SKM-1 treated with dmso at 0.1 percent for 144 hours (cell line): ENCODE measurements at regions not wholly inside any gene's neighbourhood (a gene's known extent, or its start where the extent isn't known, plus 50 kb on each side); places are given as distances from the start of the nearest gene placed in this dataset.

Experiments used
- DNase-seq: peaks from one replicate; lab custom pipeline; 2025; ENCODE audit not compliant: unreplicated experiment; lab: John Stamatoyannopoulos, UW

DNA sequence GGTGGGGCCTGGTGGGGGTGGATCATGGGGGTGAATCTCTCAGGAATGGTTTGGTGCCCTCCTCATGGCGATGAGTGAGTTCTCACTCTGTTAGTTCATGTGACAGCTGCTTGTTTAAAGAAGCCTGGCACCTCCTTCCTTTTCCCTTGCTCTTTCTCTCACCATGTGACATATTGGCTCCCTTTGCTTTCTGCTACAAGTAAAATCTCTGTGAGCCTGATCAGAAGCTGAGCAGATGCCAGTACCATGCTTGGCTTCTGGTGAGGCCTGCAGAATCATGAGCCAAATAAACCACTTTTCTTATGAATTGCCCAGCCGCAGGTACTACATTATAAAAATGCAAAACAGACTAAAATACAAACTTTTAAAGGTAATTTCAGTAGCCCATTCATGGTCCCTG, 73.4 kb upstream of the TEX51 start:
- DNase-seq = no peak

DNA sequence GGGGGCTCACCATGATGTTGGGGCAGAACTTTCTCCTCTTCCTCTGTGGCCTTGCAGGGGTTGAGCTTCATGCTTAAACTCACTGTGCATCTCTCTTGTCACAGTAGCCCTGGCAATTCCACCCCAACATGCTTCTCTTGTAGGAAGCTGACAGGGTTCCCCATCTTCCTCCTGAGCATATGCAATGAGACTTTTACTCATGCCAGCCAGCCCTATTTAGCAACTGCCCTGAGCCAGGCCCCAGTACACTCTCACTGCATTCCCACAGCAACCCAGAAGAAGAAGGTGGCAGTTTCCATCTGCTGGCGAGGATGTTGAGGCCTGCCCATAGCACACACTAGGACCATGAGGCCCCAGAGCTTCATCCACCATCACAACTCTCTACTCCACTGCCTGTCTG, 72.2 kb upstream of the TEX51 start:
- DNase-seq = no peak

DNA sequence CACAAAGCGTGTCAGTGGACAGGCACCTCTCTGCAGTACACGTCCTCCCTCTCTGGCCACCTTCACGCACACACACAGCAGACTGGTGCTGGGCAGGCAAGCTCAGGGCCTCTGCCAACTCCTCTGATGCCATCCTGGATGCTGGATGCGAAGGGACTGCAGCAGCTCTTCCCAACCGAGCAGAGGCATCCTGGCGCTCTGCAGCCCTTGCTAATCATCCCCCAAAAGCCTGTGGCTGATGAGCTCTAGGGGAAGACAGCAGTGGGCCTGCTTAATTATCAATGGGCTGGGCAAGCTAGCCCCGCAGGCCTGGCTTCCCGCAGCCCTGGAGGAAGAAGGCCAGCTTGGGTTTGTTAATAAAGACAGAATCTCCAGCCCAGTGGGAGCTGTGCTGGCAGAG, 71.3 kb upstream of the TEX51 start:
- DNase-seq = no peak

GRCh38 chr2:126828051-126828450, 70.6 kb upstream of the TEX51 start:
- DNase-seq = no peak

GRCh38 chr2:126828491-126828890, 70.2 kb upstream of the TEX51 start:
- DNase-seq = peak; percentile 52

GRCh38 chr2:126831234-126832005, 67.3 kb upstream of the TEX51 start:
- no peak for DNase-seq

DNA sequence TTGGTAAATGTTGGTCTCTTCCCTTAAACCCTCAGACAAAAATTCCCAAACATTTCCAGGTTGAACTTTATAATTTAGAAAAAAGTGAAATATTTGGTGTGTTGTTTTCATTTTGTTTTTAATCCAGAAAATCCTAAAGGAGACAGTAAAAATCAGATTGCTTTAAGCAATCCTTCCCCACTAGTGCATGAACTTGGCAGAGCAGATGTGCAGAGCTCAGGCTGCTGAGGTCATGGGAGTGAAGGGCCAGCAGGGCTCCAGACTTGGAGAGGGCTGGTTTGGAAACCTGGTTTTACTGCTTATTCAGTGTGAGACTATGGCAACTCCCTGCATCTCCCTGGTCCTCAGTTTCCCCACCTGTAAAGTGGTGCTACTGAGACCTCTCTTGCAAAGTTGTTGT, 66.7 kb upstream of the TEX51 start:
- DNase-seq = no peak

- DNase-seq = no peak
Observed at GRCh38 chr2:126832757-126833156, 65.9 kb upstream of the TEX51 start.

DNA sequence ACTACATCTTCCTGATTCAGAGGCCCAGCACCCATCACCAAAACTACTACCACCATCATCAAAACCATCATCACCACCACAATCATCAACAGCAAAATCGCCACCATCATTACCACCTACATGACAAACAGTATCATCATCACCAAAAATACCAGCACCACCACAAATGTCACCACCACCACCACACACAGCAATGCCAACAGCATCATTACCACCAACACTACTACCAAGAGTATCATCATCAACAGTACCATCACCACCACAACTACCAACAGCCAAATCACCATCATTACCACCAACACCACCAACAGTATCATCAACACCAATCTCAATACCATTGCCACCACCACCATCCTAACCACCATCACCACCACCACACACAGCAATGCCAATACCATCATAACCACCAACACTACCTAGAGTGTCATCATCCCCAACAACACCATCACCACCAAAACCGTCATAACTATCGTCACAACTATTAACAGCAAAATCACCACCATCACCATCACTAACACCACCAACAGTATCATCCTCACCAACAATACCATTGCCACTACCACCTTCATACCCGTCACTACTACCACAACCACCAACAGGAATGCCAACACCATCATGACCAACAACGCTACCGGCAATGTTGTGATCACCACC, 64.6 kb upstream of the TEX51 start:
- no peak for DNase-seq

- no peak for DNase-seq
Observed at GRCh38 chr2:126835261-126835660, 63.4 kb upstream of the TEX51 start.

GRCh38 chr2:126835831-126836230, 62.9 kb upstream of the TEX51 start:
- DNase-seq = no peak

DNA sequence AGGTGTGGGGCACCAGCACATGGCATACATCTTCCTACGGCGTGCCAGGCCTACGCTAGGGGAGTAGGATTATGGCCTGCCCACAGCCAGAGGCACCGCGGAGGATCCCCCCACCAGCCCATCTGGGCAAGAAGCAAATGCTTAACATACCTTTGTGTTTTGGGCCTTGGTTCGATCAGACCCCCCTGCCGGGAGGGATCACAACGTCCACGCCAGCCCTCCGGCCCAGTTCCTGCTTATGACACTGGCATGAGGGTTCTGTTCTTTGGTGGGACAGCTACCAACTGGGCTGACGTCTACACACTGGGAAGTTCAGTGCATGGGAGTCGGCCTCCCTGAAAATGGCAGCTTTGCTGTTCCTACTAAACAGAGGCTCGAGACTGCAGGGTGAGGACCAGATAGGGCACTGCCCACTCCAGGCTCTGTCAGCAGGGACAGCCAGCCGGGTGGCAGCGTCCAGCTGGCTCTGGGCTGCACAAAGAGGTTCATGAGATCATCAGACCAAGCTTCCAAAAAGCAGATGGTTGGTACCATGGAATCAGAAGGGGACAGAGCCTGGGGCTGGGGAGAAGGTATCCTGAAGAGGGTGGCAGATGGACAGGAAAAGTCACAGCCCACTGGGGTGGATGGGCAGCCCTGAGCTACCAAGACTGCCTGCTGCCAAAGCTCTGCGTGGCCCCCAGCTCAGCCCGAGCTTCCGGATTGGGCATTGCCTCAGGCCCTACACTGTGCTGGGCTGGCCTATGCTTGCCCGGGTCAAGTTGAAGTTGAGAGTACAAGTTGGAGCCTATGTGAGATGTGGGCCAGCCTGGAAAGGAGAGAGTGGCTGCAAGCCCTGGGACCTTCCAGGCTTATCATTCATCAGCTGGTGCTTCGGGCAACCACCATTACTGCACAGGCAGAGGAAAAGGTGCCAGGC, 61.7 kb upstream of the TEX51 start:
- DNase-seq = no peak

GRCh38 chr2:126837966-126838715, 60.5 kb upstream of the TEX51 start:
- no peak for DNase-seq

GRCh38 chr2:126838716-126838985, 60.0 kb upstream of the TEX51 start:
- no peak for DNase-seq

DNA sequence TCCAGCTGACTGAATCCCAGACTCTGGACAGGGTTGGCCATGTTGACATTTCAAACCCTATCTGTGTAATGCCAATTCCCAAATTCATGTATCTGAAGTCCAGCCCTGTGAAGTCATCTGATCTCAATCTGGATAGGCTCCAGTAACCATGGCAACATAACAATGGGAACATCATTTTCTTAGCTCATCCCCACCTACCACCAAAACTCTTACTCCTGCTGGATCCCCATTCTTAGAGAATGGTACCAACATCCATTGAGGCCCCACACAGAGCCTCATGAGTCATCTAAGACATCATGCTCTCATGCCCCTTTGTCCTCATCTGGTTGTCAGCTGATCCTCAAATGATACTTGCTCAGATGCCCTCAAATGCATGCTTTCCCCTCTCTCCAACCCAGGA, 58.9 kb upstream of the TEX51 start:
- DNase-seq = no peak

DNA sequence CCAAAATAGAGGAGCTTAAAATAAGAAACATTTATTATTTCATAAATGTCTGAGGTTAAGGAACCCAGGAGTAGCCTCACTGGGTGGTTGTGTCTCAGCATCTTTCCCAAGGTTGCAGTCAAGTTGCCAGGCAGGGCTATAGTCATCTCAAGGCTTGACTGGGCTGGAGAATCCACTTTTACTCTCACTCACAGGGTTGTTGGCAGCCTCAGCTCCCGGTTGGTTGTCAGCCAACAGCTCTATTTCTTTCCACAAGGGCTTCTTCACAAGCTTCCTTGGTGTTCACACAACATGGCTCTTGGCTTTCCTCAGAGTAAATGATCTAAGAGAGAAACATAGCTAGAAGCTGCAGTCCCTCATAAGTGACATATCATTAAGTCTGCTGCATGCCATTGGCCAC, 55.6 kb upstream of the TEX51 start:
- no peak for DNase-seq

- DNase-seq = no peak
Observed at GRCh38 chr2:126846241-126846640, 52.4 kb upstream of the TEX51 start.
